GM21423 (cell line): ENCODE measurements at regions not wholly inside any gene's neighbourhood (a gene's known extent, or its start where the extent isn't known, plus 50 kb on each side); places are given as distances from the start of the nearest gene placed in this dataset.

Experiments
- ATAC-seq: cut with Tn5 transposase; IDR thresholded peaks from one replicate; pipeline ENCODE4 v1.9.1; 2021; ENCODE audit warnings: mild to moderate bottlenecking, moderate library complexity; ENCODE audit not compliant: unreplicated experiment

- no peak for ATAC-seq
Measured at GRCh38 chr4:18844726-18845125, 823.2 kb upstream of the LCORL start.

DNA sequence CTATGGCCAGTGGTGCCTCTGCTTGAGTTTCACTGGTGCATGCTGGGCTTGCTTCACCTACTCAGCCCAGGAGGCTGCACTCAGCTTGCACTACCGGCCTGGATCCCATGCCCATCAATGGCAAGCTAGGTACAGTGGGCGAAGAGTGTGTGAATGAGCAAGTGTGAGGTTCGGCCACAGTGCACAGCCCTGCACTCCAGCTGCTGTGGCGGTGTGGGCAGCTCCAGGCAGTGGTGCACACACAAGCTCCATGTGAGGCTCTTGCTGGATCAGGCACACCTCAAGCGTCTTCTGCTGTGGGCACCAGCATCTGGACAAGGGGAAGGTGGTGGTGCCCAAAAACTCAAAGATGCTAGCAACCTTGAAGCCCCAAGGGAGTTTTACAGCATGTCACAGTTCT, 820.9 kb upstream of the LCORL start:
- no peak for ATAC-seq

- ATAC-seq: no peak
Measured at GRCh38 chr4:18840481-18840880, 818.9 kb upstream of the LCORL start.

DNA sequence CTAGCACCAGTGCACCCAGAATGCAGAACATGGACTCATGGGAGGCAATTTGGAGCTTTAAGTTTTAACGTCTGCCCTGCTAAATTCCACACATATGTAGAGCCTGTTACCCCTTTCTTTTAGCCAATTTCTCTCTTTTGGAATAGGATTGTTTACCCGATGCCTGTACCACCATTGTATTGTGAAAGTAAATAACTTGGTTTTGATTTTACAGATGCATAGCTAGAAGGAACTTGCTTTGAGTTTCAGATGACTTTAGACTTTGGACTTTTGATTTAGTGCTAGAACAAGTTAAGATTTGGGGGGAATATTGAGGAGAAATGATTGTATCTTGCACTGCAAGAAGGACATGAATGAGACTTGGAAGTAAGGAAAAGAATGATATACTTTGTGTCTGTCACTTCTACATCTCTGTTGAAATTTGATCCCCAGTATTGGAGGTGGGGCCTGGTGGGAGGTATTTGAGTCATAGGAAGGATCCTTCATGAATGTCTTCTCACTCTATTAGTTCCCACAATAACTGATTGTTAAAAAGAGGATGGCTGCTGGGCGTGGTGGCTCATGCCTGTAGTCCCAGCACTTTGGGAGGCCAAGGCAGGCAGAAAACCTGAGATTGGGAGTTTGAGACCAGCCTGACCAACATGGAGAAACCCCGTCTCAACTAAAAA, 794.8 kb upstream of the LCORL start:
- no peak for ATAC-seq

GRCh38 chr4:18815779-18816173, 794.2 kb upstream of the LCORL start:
- no peak for ATAC-seq

DNA sequence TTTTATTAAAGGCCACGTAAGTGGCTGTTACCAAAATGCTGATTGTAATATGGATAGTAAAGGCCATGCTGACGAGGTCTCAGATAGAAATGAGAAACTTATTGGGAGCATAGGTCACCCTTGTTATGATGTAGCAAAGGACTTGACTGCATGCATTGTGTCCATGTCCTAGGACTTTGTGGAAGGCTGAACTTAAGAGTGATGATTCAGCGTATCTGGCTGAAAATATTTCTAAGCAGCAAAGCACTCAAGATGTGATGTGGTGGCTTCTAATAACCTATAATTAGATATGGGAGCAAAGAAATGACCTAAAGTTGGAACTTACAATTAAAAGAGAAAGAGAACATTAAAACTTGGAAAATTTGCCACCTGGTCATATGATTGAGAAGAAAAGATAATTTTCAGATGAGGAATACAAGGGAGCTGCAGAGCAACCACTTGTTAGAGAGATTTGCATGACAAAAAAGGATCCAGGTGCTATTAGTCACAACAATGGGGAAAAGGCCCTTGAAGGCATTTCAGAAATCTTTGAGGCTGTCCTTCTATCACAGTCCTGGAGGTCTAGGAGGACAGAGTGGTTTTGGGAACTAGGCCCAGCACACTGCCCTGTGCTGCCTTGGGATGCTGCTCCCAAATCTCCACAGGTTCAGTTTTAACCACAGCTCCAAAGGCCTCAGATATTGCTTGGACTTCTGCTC, 793.7 kb upstream of the LCORL start:
- no peak for ATAC-seq

GRCh38 chr4:18813771-18814170, 792.2 kb upstream of the LCORL start:
- no peak for ATAC-seq

DNA sequence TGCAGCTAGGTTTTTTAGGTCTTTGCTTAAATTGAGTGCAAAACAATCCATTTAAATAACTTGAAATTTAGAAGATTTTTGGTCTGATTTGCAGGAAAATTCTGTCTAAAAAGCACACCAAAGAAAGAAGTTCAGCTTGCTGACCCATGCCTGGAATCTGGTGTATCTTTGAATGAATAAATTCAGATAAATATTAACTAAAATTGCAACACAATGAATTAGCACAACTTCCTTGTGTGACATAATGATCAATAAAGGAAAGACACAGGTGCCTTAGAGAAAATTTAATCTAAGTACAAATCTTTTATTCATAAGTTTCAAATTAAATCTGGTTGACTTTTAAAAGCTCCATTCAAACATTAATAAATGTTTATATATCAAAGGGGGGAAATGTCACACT, 791.5 kb upstream of the LCORL start:
- no peak for ATAC-seq

- no peak for ATAC-seq
Measured at GRCh38 chr4:18803781-18804180, 782.2 kb upstream of the LCORL start.

- no peak for ATAC-seq
Measured at GRCh38 chr4:18798123-18798522, 776.6 kb upstream of the LCORL start.

- ATAC-seq: no peak
Measured at GRCh38 chr4:18795794-18796193, 774.2 kb upstream of the LCORL start.

GRCh38 chr4:18777190-18777930, 755.8 kb upstream of the LCORL start:
- ATAC-seq: no peak

DNA sequence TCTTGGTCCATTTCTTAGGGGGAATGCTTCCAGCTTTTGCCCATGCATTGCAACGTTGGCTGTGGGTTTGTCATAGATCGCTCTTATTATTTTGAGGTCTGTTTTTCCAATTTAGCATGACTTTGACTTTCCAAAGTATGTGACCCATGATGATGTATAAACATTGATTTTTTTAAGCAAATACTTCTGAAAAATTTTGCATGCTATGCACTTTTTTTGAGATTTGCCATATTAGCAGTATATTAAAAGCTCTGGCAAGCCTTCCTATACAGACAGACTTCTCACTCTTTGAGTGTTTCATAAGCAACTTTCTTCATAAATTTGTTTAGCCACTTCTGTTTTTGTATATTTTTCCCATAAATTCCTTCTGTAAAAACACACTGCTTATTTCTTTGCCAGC, 746.4 kb upstream of the LCORL start:
- ATAC-seq: no peak

- no peak for ATAC-seq
Measured at GRCh38 chr4:18756671-18757070, 735.1 kb upstream of the LCORL start.

GRCh38 chr4:18754180-18754579, 732.6 kb upstream of the LCORL start:
- no peak for ATAC-seq

DNA sequence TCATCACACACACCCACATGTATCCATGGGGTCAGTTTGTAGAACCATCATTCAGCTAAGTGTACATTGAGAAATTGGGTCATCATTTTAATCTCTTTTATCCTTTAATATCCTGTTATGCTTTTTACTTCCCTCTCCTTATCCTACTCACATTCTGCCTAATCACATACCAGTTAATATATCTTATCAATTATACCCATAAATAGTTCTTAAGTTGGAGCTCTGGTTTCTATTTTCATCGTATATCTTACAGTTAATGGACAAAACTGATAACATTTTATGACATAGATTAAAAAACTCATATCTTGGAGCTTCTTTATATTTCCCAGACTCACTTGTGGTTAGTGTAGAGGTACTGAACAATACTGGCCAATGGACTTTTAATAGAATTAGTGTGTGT, 729.5 kb upstream of the LCORL start:
- ATAC-seq: no peak

DNA sequence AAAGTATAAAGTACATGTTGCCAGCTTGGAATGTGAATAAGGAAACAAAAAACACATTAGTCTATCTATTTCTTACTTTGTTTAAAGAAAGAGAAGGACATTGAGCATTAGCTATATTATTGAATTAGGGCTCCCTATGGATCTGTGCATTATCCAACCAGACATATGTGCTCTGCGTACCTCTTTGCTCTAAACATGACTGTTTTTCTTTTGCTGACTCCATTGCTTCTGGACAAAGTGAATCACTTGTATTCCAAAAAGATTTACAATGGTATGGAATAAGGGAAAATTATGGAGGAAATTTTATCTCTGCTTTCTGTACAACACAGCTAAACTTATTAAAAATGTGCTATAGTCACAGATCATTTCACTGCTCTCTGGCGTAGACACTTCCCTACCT, 727.8 kb upstream of the LCORL start:
- ATAC-seq: no peak

DNA sequence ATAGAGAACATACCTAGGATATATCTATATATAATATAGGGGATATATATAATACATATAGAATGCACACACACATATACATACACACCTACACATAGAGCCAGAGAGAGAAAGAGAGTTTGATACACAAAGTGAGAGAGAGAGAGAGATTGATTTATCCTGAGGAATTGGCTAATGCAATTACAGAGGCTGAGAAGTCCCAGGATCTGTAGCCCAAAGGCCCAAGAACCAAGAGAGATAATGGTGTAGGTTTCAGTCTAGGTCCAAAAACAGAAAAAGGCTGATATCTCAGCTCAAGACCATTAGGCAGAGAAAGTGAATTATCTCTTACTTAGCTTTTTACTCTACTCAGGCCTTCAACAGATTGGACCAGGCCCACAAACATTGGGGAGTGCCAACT, 715.0 kb upstream of the LCORL start:
- ATAC-seq: no peak

DNA sequence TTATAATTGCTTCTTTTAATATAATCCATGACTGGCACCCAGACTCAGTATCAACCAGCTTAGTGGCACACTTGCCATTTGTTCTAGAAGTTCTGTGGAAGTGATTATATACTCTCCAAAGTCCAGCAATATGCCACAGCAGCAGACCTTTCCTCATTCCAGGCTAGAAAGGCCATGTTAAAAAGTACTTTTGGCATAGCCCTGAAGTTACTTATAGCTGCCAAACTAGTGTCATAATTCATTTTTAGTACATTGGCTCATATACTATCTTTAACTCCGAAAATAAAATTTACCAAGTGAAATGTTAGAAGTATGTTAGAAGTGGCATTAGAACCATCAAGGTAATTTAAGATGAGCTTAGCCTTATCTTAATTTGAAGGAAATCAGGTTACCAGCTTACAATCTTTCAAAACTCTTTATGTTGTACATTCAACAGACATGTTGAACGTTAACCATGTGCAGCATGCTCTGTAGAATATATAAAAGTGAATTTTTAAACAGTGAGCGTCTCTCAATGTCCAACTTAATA, 714.2 kb upstream of the LCORL start:
- ATAC-seq: no peak

GRCh38 chr4:18734405-18734804, 712.9 kb upstream of the LCORL start:
- no peak for ATAC-seq

DNA sequence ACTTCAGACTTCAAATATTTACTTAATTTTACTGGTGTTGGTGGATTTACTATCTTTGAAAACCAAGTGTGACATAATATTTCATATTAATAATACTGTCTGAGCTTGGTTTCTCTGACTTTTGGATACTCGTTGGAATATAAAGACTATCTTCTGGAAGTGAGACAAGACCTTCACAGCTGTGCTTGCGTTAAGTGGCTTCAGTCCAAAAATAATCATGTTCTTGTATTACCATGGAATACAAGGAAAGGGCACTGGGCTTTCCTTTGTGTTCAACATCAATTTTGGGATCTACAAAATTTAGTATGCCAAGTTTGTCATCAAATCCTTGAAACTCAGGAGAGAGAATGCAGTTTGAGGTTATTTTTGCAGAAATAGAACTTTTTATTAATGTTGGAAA, 712.4 kb upstream of the LCORL start:
- ATAC-seq: no peak

GRCh38 chr4:18722748-18723191, 701.2 kb upstream of the LCORL start:
- ATAC-seq: no peak
